ENCODE measurements at regions not wholly inside any gene's neighbourhood (a gene's known extent, or its start where the extent isn't known, plus 50 kb on each side); places are given as distances from the start of the nearest gene placed in this dataset.
A peak's percentile ranks its signal among the peaks of the same experiment; 100 is the strongest.
"Not testable (repeated sequence)": the region's sequence is repeated elsewhere in the genome, so short reads cannot be mapped to it uniquely, and the experiment has no call there.

- Histone ChIP-seq H3K27me3 (ENCODE audit: insufficient read depth, low read length) (no peaks in the 10 kb centered on the region), H3K4me1 (ENCODE audit: control insufficient read depth, insufficient read depth, low read length, unreplicated experiment) (peaks cover 3% of the 10 kb centered on the region), H3K79me2 (ENCODE audit: control insufficient read depth, insufficient read depth, low read length, unreplicated experiment) (no peaks in the 10 kb centered on the region), H3K27ac (ENCODE audit: low read depth, low read length) (no peak overlapping the region), H3K36me3 (ENCODE audit: insufficient read depth, low read length) (no peaks in the 10 kb centered on the region), H3K4me3 (ENCODE audit: low read depth, low read length) (no peak overlapping the region), H2AFZ (ENCODE audit: low read length, unreplicated experiment) (no peak overlapping the region)
These were observed 305.1 kb downstream of the LTN1 start for GRCh38 chr21:28687586-28687985.

DNA sequence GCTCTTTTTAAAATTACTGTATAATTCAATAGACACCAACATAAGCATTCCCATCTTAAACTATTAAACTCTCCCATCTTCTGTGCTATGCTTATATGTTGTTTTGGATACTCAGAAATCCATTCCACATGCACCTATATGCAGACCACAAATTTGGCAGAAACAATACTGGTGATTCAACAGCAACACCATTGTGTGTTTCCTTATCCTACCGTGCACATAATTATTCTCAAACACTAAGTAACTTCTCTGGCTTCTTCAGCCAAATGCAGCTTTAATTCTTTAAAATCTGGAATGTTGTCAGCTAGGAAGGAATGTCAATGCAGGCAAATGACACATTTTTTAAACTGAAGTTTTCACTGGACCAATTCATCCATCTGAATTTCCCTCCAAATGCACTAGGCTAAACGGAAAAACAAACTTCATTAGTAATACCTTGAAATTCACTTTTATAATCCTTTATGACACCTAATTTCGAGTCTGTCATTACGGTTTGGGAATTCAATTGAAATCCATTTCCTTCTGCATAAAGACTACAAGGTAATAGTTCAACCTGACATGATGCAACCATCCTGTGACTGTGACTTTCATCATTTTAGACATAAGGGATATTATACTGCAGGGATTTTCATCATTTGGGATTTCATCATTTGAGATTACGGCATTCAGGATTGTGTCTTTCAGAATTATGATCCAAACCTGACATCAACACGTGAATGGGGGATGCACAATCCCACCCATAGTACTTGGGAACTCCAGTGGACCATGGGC, 308.5 kb downstream of the LTN1 start:
- no peak overlapping the region for H2AFZ ChIP-seq (ENCODE audit: low read length, unreplicated experiment)
- peaks cover 3% of the 10 kb centered on the region for H3K4me1 ChIP-seq (ENCODE audit: control insufficient read depth, insufficient read depth, low read length, unreplicated experiment)
- H3K79me2 ChIP-seq (ENCODE audit: control insufficient read depth, insufficient read depth, low read length, unreplicated experiment): no peaks in the 10 kb centered on the region
- no peaks in the 10 kb centered on the region for H3K27me3 ChIP-seq (ENCODE audit: insufficient read depth, low read length)
- no peak overlapping the region for H3K27ac ChIP-seq (ENCODE audit: low read depth, low read length)
- no peaks in the 10 kb centered on the region for H3K36me3 ChIP-seq (ENCODE audit: insufficient read depth, low read length)
- no peak overlapping the region for H3K4me3 ChIP-seq (ENCODE audit: low read depth, low read length)

GRCh38 chr21:28682884-28683283, 309.8 kb downstream of the LTN1 start:
- H3K4me3 ChIP-seq (ENCODE audit: low read depth, low read length); H3K79me2 ChIP-seq (ENCODE audit: control insufficient read depth, insufficient read depth, low read length, unreplicated experiment); H2AFZ ChIP-seq (ENCODE audit: low read length, unreplicated experiment); H3K27ac ChIP-seq (ENCODE audit: low read depth, low read length); H3K27me3 ChIP-seq (ENCODE audit: insufficient read depth, low read length); H3K4me1 ChIP-seq (ENCODE audit: control insufficient read depth, insufficient read depth, low read length, unreplicated experiment); H3K36me3 ChIP-seq (ENCODE audit: insufficient read depth, low read length): not testable (repeated sequence)

DNA sequence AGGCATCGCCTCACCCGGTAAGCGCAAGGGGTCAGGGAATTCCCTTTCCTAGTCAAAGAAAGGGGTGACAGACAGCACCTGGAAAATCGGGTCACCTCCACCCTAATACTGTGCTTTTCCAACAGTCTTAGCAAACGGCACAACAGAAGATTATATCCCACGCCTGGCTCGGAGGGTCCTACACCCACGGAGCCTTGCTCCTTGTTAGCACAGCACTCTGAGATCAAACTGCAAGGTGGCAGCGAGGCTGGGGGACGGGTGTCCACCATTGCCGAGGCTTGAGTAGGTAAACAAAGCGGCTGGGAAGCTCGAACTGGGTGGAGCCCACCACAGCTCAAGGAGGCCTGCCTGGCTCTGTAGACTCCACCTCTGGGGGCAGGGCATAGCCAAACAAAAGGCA, 315.6 kb downstream of the LTN1 start:
- not testable (repeated sequence) for H3K79me2 ChIP-seq (ENCODE audit: control insufficient read depth, insufficient read depth, low read length, unreplicated experiment); H2AFZ ChIP-seq (ENCODE audit: low read length, unreplicated experiment); H3K27me3 ChIP-seq (ENCODE audit: insufficient read depth, low read length); H3K27ac ChIP-seq (ENCODE audit: low read depth, low read length); H3K4me3 ChIP-seq (ENCODE audit: low read depth, low read length); H3K36me3 ChIP-seq (ENCODE audit: insufficient read depth, low read length)
- peaks cover 21% of the 10 kb centered on the region for H3K4me1 ChIP-seq (ENCODE audit: control insufficient read depth, insufficient read depth, low read length, unreplicated experiment)

- no peaks in the 10 kb centered on the region for H3K36me3 ChIP-seq (ENCODE audit: insufficient read depth, low read length)
- H3K79me2 ChIP-seq (ENCODE audit: control insufficient read depth, insufficient read depth, low read length, unreplicated experiment): no peaks in the 10 kb centered on the region
- peak overlapping the region; percentile 70 for H3K27ac ChIP-seq (ENCODE audit: low read depth, low read length)
- H3K4me3 ChIP-seq (ENCODE audit: low read depth, low read length): no peak overlapping the region
- H3K27me3 ChIP-seq (ENCODE audit: insufficient read depth, low read length): no peaks in the 10 kb centered on the region
- H3K4me1 ChIP-seq (ENCODE audit: control insufficient read depth, insufficient read depth, low read length, unreplicated experiment): peaks cover 21% of the 10 kb centered on the region
- peak overlapping the region; percentile 11 for H2AFZ ChIP-seq (ENCODE audit: low read length, unreplicated experiment)
These were observed 317.2 kb downstream of the LTN1 start for GRCh38 chr21:28675331-28676041.

- Histone ChIP-seq H3K27ac (ENCODE audit: low read depth, low read length) (peak overlapping the region; percentile 70), H2AFZ (ENCODE audit: low read length, unreplicated experiment) (peak overlapping the region; percentile 17), H3K27me3 (ENCODE audit: insufficient read depth, low read length) (no peaks in the 10 kb centered on the region), H3K79me2 (ENCODE audit: control insufficient read depth, insufficient read depth, low read length, unreplicated experiment) (no peaks in the 10 kb centered on the region), H3K36me3 (ENCODE audit: insufficient read depth, low read length) (no peaks in the 10 kb centered on the region), H3K4me1 (ENCODE audit: control insufficient read depth, insufficient read depth, low read length, unreplicated experiment) (peaks cover 21% of the 10 kb centered on the region), H3K4me3 (ENCODE audit: low read depth, low read length) (no peak overlapping the region)
These were observed 317.9 kb downstream of the LTN1 start for GRCh38 chr21:28674763-28675162.

DNA sequence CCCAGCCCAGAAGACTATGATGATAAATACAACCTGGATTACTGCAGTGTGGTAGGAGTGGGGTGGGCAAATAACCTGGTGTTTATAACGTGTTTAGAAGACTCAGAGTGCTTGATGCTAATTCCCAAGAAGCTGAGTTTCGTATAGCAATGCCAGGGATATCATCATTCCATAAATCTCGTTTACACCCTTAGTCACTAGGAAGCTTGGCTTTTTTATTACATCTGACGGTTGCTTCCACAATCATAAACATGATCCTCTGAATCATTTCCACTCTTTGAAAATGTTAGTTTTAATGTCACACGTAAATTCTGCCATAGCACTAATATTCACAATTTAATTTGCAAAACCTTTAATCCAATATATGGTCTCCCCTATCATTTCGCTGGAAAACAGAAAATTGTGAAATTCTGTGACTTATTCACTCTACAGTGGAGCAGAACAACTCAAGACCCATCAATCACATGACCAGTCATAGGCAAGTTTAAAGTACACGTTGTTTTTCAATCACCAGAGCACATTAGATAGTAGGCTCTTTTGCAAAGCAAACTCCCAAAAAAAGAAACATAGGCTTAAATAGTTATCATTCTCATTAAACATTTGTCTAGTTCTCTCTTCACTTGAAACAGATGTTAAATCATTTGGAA, 321.0 kb downstream of the LTN1 start:
- H3K79me2 ChIP-seq (ENCODE audit: control insufficient read depth, insufficient read depth, low read length, unreplicated experiment): no peaks in the 10 kb centered on the region
- no peak overlapping the region for H2AFZ ChIP-seq (ENCODE audit: low read length, unreplicated experiment)
- peaks cover 21% of the 10 kb centered on the region for H3K4me1 ChIP-seq (ENCODE audit: control insufficient read depth, insufficient read depth, low read length, unreplicated experiment)
- no peak overlapping the region for H3K4me3 ChIP-seq (ENCODE audit: low read depth, low read length)
- H3K36me3 ChIP-seq (ENCODE audit: insufficient read depth, low read length): no peaks in the 10 kb centered on the region
- no peak overlapping the region for H3K27ac ChIP-seq (ENCODE audit: low read depth, low read length)
- no peaks in the 10 kb centered on the region for H3K27me3 ChIP-seq (ENCODE audit: insufficient read depth, low read length)

- H3K4me1 ChIP-seq (ENCODE audit: control insufficient read depth, insufficient read depth, low read length, unreplicated experiment): peaks cover 10% of the 10 kb centered on the region
- H3K79me2 ChIP-seq (ENCODE audit: control insufficient read depth, insufficient read depth, low read length, unreplicated experiment): no peaks in the 10 kb centered on the region
- H3K36me3 ChIP-seq (ENCODE audit: insufficient read depth, low read length): no peaks in the 10 kb centered on the region
- H3K27ac ChIP-seq (ENCODE audit: low read depth, low read length): no peak overlapping the region
- no peak overlapping the region for H3K4me3 ChIP-seq (ENCODE audit: low read depth, low read length)
- no peaks in the 10 kb centered on the region for H3K27me3 ChIP-seq (ENCODE audit: insufficient read depth, low read length)
- no peak overlapping the region for H2AFZ ChIP-seq (ENCODE audit: low read length, unreplicated experiment)
These were observed 322.6 kb downstream of the LTN1 start for GRCh38 chr21:28669971-28670653.

DNA sequence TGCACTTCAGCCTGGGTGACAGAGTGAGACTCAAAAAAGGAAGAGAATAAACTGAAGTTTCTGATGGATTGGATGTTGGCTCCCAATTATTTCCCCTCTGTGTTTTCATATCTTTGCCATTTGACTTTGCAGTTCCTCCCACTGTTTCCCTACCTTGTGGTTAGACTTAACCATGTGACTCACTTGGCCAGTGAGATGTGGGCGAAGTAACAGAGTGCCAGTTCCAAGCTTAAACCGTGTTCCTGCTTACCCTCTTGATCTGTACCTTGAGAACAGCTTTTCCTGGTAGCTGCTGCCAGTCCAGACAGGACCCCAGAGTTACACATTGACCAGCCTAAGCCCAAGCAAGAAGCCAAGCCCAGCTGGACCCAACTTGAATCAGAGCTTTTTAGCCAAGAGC, 323.4 kb downstream of the LTN1 start:
- H3K79me2 ChIP-seq (ENCODE audit: control insufficient read depth, insufficient read depth, low read length, unreplicated experiment): no peaks in the 10 kb centered on the region
- no peak overlapping the region for H3K27ac ChIP-seq (ENCODE audit: low read depth, low read length)
- H2AFZ ChIP-seq (ENCODE audit: low read length, unreplicated experiment): no peak overlapping the region
- no peak overlapping the region for H3K4me3 ChIP-seq (ENCODE audit: low read depth, low read length)
- H3K36me3 ChIP-seq (ENCODE audit: insufficient read depth, low read length): no peaks in the 10 kb centered on the region
- H3K4me1 ChIP-seq (ENCODE audit: control insufficient read depth, insufficient read depth, low read length, unreplicated experiment): peaks cover 2% of the 10 kb centered on the region
- H3K27me3 ChIP-seq (ENCODE audit: insufficient read depth, low read length): no peaks in the 10 kb centered on the region

GRCh38 chr21:28663754-28664153, 328.9 kb downstream of the LTN1 start:
- H3K4me1 ChIP-seq (ENCODE audit: control insufficient read depth, insufficient read depth, low read length, unreplicated experiment): no peaks in the 10 kb centered on the region
- H3K36me3 ChIP-seq (ENCODE audit: insufficient read depth, low read length): no peaks in the 10 kb centered on the region
- no peak overlapping the region for H3K4me3 ChIP-seq (ENCODE audit: low read depth, low read length)
- no peaks in the 10 kb centered on the region for H3K27me3 ChIP-seq (ENCODE audit: insufficient read depth, low read length)
- H3K27ac ChIP-seq (ENCODE audit: low read depth, low read length): no peak overlapping the region
- H2AFZ ChIP-seq (ENCODE audit: low read length, unreplicated experiment): no peak overlapping the region
- H3K79me2 ChIP-seq (ENCODE audit: control insufficient read depth, insufficient read depth, low read length, unreplicated experiment): no peaks in the 10 kb centered on the region
